HG03575 (cell line): ENCODE measurements at regions not wholly inside any gene's neighbourhood (a gene's known extent, or its start where the extent isn't known, plus 50 kb on each side); places are given as distances from the start of the nearest gene placed in this dataset.

Source experiments
- ATAC-seq: cut with Tn5 transposase; IDR thresholded peaks from one replicate; pipeline ENCODE4 v1.9.1; 2021; ENCODE audit not compliant: unreplicated experiment, insufficient number of reproducible peaks, low FRiP score; ENCODE audit errors: extremely low read depth

DNA sequence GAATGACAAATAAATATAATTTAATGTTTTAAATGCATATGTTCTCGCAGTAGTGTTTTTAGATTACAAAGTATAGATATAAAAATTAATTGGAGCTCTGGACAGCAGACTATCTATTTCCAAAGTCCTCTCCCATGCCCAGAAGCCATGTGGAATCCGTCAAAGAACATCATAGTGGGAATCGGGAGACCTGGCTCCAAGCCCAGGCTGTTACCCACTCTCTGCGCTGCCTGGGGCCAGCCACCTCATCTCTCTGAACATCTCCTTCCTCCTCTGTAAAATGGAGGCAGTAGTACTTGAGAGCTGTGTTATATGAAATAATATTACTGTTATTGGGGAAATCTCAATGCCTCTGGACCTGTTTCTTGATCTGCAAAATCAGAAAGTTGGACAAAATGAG is 58.1 kb upstream of the SLC30A5 start:
- no peak for ATAC-seq

DNA sequence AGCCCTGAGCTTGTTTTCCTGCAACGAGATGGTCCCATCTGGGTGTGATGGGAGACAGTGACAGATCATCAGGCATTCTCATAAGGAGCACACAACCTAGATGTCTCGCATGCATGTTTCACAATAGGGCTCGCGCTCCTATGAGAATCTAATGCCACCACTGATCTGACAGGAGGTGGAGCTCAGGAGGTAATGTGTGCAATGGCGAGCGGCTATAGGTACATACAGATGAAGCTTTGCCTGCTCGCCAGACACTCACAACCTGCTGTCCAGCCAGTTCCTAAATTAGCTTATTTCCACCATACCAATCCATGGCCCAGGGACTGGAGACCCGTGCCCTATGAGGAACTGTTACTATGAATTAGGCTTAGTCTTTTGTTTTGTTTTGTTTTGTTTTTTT is 55.3 kb upstream of the SLC30A5 start:
- ATAC-seq = no peak

DNA sequence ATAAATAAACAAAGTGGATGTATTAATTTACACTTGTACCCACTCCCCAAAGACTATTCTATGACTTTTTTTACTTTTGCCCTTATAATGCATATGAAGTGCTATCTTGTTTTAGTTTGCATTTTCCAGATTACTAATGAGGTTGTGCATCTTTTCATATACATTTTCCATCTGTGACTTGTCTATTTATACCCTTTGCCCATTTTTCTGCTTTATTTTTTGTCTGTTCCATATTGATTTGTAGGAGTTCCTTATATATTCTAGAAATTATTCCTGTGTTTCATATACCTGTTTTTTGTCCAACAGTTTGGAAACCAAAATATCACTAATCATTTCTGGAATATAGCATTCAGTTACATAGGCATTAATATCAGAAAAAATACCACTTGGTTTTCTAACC is 54.0 kb upstream of the SLC30A5 start:
- ATAC-seq = no peak

DNA sequence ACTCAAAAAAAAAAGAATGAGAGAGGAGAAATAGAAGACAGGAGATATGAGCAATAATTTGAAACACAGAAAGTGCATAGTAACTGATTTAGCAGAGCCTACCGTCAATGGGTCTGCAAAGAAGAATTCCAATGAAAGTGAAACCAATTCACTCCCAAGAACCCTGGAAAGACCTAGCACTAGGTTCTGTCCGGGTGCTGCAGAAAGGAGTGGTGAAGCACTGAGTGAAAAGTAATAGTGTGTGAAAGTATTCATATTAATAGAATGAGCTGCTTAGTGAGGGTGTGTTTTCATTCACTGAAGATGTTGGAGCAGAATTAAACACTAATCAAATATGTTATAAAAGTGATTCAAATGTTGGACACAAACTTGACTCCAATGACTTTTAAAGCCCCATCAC is 51.3 kb upstream of the SLC30A5 start:
- ATAC-seq = no peak

DNA sequence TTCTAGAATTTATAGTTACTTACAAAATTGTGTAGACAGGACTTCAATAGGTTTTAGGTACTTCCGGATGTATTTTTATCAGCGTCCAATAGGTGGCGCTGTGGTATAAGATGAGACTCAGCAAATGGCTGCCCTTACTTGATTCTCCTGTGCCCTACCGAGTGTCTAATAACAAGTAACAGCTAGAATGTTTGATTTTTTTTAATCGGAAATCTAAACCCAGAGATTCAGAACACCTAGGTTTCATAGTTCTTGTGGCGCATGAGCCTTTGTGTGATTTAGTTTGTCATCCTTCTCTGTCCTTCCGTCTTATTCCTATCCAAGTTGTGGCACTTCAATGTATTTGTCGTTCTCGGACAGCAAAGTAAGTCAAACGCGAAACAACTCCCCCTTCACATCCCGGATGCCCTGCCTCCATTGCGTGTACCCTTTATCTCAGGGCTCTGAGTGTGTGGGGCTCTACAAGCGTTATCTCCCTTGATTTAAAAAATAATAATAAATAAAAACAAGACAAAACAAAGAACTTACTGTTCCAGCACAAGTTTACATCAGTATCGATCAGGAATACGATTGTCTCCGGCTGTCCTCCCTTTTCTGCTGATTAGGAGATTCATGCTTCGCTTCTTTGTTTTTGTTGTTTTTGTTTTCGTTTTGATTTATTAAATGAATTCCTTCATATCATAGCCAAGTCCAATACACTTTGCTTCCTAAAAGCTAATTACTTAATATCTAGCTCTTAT is 50.7 kb upstream of the SLC30A5 start:
- no peak for ATAC-seq

DNA sequence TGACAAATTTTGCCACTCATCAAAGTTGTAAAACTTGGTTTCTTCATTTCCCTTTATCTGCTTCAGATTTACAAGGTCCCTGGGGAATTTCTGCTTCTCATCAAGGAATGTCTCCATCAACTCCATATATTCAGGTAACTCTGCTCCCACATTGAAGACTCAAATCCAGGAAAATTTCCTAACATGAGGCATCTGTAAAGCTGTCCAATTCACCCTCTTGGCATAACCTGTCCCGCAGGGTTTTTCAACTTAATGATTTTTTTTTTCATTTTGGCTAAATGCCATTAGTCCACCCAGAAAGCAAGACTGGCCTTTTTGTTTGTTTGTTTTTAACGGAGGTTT is 50.2 kb upstream of the SLC30A5 start:
- no peak for ATAC-seq
